Erythroblast (primary cell): ENCODE measurements at regions not wholly inside any gene's neighbourhood (a gene's known extent, or its start where the extent isn't known, plus 50 kb on each side); places are given as distances from the start of the nearest gene placed in this dataset.

ENCODE experiments used
- GATA1 ChIP-seq: IDR thresholded peaks from 2 replicates; pipeline ENCODE4 v1.6.1; 2011; ENCODE audit warnings: low read depth, mild to moderate bottlenecking, control low read depth, low read length, moderate library complexity
- POLR2A ChIP-seq: IDR thresholded peaks from 2 replicates; pipeline ENCODE4 v1.6.1; 2011; ENCODE audit warnings: mild to moderate bottlenecking, low read length

DNA sequence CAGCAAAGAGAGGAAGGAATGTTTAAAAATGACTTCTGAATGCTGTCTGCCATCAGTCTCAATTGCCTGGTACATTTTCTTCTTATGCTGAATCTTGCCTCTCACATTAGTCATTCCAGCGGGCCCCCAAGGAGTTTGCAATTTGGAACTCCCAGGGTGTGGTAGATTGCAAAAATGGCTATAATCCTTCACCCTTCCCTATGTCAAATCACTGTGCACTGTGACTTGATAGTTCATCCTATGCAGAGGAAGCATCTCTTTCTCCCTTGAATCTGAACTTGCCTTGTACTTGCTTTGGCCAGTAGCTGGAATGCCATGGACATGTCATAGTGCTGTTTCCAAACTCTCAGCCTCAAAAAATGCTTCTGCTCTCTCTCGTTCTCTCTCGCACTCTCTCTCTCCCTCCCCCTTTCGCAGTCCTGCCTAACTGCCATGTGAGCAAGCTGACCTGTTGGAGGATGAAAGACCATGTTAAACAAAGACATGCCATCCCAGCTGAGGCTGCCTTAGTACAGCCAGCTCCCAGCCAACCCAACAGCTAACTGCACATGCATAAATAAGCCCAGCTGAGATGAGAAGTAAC is 284.0 kb upstream of the TLE4 start:
- TF ChIP-seq POLR2A (no peak), GATA1 (no peak)
